RWPE2 (cell line): ENCODE measurements at regions not wholly inside any gene's neighbourhood (a gene's known extent, or its start where the extent isn't known, plus 50 kb on each side); places are given as distances from the start of the nearest gene placed in this dataset.

Experiments used
- ATAC-seq: fragments of 200-7000 bp; cut with Tn5 transposase; 3 replicates; pipeline ENCODE4 v1.9.1; 2021; ENCODE audit warnings: low read depth
- DNase-seq: peaks from one replicate; pipeline ENCODE4 v3.0.0-alpha.2; 2020; ENCODE audit warnings: low spot score
- H3K27ac ChIP-seq: fragments of 450-650 bp; 2 replicates; pipeline ENCODE4 v1.5.1; 2017; ENCODE audit warnings: mild to moderate bottlenecking; ENCODE audit not compliant: poor library complexity, severe bottlenecking
- H3K27me3 ChIP-seq: fragments of 250-450 bp; sonication (Bioruptor Pico); 2 replicates; pipeline ENCODE4 v1.5.1; 2021; ENCODE audit warnings: mild to moderate bottlenecking, moderate library complexity; ENCODE audit not compliant: insufficient read depth, poor library complexity, severe bottlenecking
- H3K36me3 ChIP-seq: fragments of 250-450 bp; sonication (Bioruptor Pico); 2 replicates; pipeline ENCODE4 v1.5.1; 2020; ENCODE audit warnings: low read depth, mild to moderate bottlenecking, moderate library complexity
- H3K4me1 ChIP-seq: fragments of 250-450 bp; sonication (Bioruptor Pico); 2 replicates; pipeline ENCODE4 v1.5.1; 2021; ENCODE audit warnings: mild to moderate bottlenecking, moderate library complexity; ENCODE audit not compliant: insufficient read depth, poor library complexity, severe bottlenecking
- H3K4me3 ChIP-seq: fragments of 250-450 bp; sonication (Bioruptor Pico); 2 replicates; pipeline ENCODE4 v1.5.1; 2021; ENCODE audit warnings: mild to moderate bottlenecking, moderate library complexity; ENCODE audit not compliant: severe bottlenecking
- H3K9me3 ChIP-seq: fragments of 250-450 bp; sonication (Bioruptor Pico); 2 replicates; pipeline ENCODE4 v1.5.1; 2021; ENCODE audit warnings: mild to moderate bottlenecking, moderate library complexity; ENCODE audit not compliant: severe bottlenecking
- CTCF ChIP-seq: fragments of 450-650 bp; IDR thresholded peaks from one replicate; pipeline ENCODE4 v1.5.1; 2017; ENCODE audit warnings: mild to moderate bottlenecking, moderate library complexity; ENCODE audit not compliant: poor library complexity, severe bottlenecking

GRCh38 chr3:76827701-76828226 lies 212.1 kb upstream of the ROBO2 start:
- Histone ChIP-seq H3K27me3 (no peaks in the 10 kb centered on the region), H3K9me3 (no peaks in the 10 kb centered on the region), H3K36me3 (no peaks in the 10 kb centered on the region), H3K4me3 (no peak overlapping the region), H3K4me1 (no peaks in the 10 kb centered on the region), H3K27ac (no peak overlapping the region)
- no peak for TF ChIP-seq CTCF
- DNase-seq (no peak), ATAC-seq (no peak)

GRCh38 chr3:76834657-76835056 lies 205.2 kb upstream of the ROBO2 start:
- no peak overlapping the region for H3K27ac ChIP-seq
- H3K36me3 ChIP-seq, result no peaks in the 10 kb centered on the region
- no peak for ATAC-seq
- H3K4me1 ChIP-seq, result no peaks in the 10 kb centered on the region
- no peak for DNase-seq
- H3K4me3 ChIP-seq, result no peak overlapping the region
- TF ChIP-seq CTCF, result no peak
- H3K9me3 ChIP-seq, result no peaks in the 10 kb centered on the region
- H3K27me3 ChIP-seq, result peaks cover 3% of the 10 kb centered on the region

GRCh38 chr3:76841747-76842146 lies 198.2 kb upstream of the ROBO2 start:
- Histone ChIP-seq H3K27ac (no peak overlapping the region), H3K4me3 (no peak overlapping the region), H3K4me1 (no peaks in the 10 kb centered on the region), H3K27me3 (peaks cover 5% of the 10 kb centered on the region), H3K9me3 (no peaks in the 10 kb centered on the region), H3K36me3 (no peaks in the 10 kb centered on the region)
- TF ChIP-seq CTCF, result no peak
- no peak for ATAC-seq
- DNase-seq, result no peak

- Histone ChIP-seq H3K9me3 (no peaks in the 10 kb centered on the region), H3K4me3 (no peak overlapping the region), H3K4me1 (no peaks in the 10 kb centered on the region), H3K27ac (no peak overlapping the region), H3K27me3 (peaks cover 5% of the 10 kb centered on the region), H3K36me3 (no peaks in the 10 kb centered on the region)
- no peak for TF ChIP-seq CTCF
- no peak for ATAC-seq
- DNase-seq, result no peak
These were observed 197.7 kb upstream of the ROBO2 start for GRCh38 chr3:76842216-76842615.

- DNase-seq, result no peak
- no peak overlapping the region for H3K27ac ChIP-seq
- H3K9me3 ChIP-seq, result no peaks in the 10 kb centered on the region
- H3K36me3 ChIP-seq, result no peaks in the 10 kb centered on the region
- no peak for TF ChIP-seq CTCF
- H3K4me3 ChIP-seq, result no peak overlapping the region
- H3K4me1 ChIP-seq, result no peaks in the 10 kb centered on the region
- no peak for ATAC-seq
- no peaks in the 10 kb centered on the region for H3K27me3 ChIP-seq
These were observed 184.4 kb upstream of the ROBO2 start for GRCh38 chr3:76855451-76855850.
